HepG2 (cell line): ENCODE measurements at regions not wholly inside any gene's neighbourhood (a gene's known extent, or its start where the extent isn't known, plus 50 kb on each side); places are given as distances from the start of the nearest gene placed in this dataset.

ENCODE experiments used
- ATAC-seq: fragments of 200-7000 bp; cut with Tn5 transposase; 3 replicates; pipeline ENCODE4 v1.9.1; 2020; ENCODE audit warnings: mild to moderate bottlenecking, moderate library complexity
- BruUV-seq: library from RNA; stranded (reverse); fragments of 400-500 nt; replicated peaks from 2 replicates; lab custom pipeline; 2021; lab: Mats Ljungman, UMichigan
- CTCF ChIA-PET: fragments of 300-600 bp; formaldehyde crosslinking; extraction: SDS; loops from one replicate; lab custom pipeline; 2021; ENCODE audit warnings: low total read pairs, inconsistent platforms, low intra/inter-chr PET ratio; lab: Yijun Ruan, JAX
- POLR2A ChIA-PET: fragments of 350-600 bp; sonication (Branson Sonifier 250); formaldehyde crosslinking; loops from one replicate; lab custom pipeline; 2020; ENCODE audit warnings: antibody characterized with exemption, inconsistent platforms; lab: Yijun Ruan, JAX
- DNase-seq: peaks from one replicate; pipeline ENCODE4 v3.0.0-alpha.2; 2015; ENCODE audit warnings: low spot score
- FAIRE-seq: peaks from 3 replicates; lab custom pipeline; 2011; peaks lifted over from hg19 to GRCh38; lab: Jason Lieb, UNC
- H2AFZ ChIP-seq: one replicate; pipeline ENCODE4 v1.6.1; 2011; ENCODE audit warnings: low read length, inconsistent platforms
- H3K27ac ChIP-seq: fragments of 300-600 bp; 3 replicates; pipeline ENCODE4 v1.8.0; 2011; ENCODE audit warnings: mixed run types, mild to moderate bottlenecking, mixed read lengths, low read length, inconsistent platforms; ENCODE audit not compliant: insufficient read depth; ENCODE audit errors: extremely low read length
- H3K27me3 ChIP-seq, 2 experiments: fragments of 200-600 bp in 1 of 2; 2 replicates in 1 of 2; 3 replicates in 1 of 2; pipeline versions ENCODE4 v1.6.0 to v1.8.0; 2011; ENCODE audit warnings: low read length in 2 of 2, mild to moderate bottlenecking in 2 of 2, moderate library complexity in 2 of 2, inconsistent platforms in 1 of 2; ENCODE audit not compliant: insufficient read depth in 2 of 2, control insufficient read depth in 1 of 2
- H3K36me3 ChIP-seq, 2 experiments: fragments of 200-600 bp in 1 of 2; replicated peaks in 1 of 2; 2 replicates in 1 of 2; 3 replicates in 1 of 2; pipeline versions ENCODE4 v1.5.1 to v1.8.0; 2011; ENCODE audit warnings: low read length in 2 of 2, inconsistent platforms in 1 of 2; ENCODE audit not compliant: insufficient read depth in 2 of 2, control insufficient read depth in 1 of 2
- H3K4me1 ChIP-seq: 2 replicates; pipeline ENCODE4 v1.5.1; 2012; ENCODE audit warnings: low read length, inconsistent platforms; ENCODE audit not compliant: insufficient read depth
- H3K4me2 ChIP-seq: 2 replicates; pipeline ENCODE4 v1.6.0; 2011; ENCODE audit warnings: low read depth, low read length, inconsistent platforms
- H3K4me3 ChIP-seq, 3 experiments: fragments of 200-600 bp in 1 of 3; sonication (generic), shearing (Covaris generic) in 1 of 3; replicated peaks in 1 of 3; 2 replicates each; pipeline ENCODE4 v1.5.1; 2011 to 2016; ENCODE audit warnings: low read length in 3 of 3, inconsistent platforms in 2 of 3, low read depth in 2 of 3, mild to moderate bottlenecking in 2 of 3, control low read depth in 1 of 3, mixed read lengths in 1 of 3; ENCODE audit not compliant: insufficient read depth in 1 of 3
- H3K79me2 ChIP-seq: one replicate; pipeline ENCODE4 v1.6.1; 2011; ENCODE audit warnings: low read length, inconsistent platforms; ENCODE audit not compliant: insufficient read depth
- H3K9ac ChIP-seq: 2 replicates; pipeline ENCODE4 v1.6.0; 2011; ENCODE audit warnings: mild to moderate bottlenecking, low read depth, low read length, inconsistent platforms; ENCODE audit not compliant: insufficient read depth
- H3K9me3 ChIP-seq: 2 replicates; pipeline ENCODE4 v1.5.1; 2012; ENCODE audit warnings: mild to moderate bottlenecking, low read length
- H4K20me1 ChIP-seq: 2 replicates; pipeline ENCODE4 v1.6.0; 2011; ENCODE audit warnings: inconsistent platforms, mild to moderate bottlenecking, low read length, moderate library complexity; ENCODE audit not compliant: insufficient read depth
- BCL6 ChIP-seq: IDR thresholded peaks from 2 replicates; pipeline ENCODE4 v1.6.1; 2016; ENCODE audit warnings: missing genetic modification reagents, missing compliant biosample characterization
- GATAD1 ChIP-seq: IDR thresholded peaks from 2 replicates; pipeline ENCODE4 v1.6.1; 2016; ENCODE audit warnings: missing genetic modification reagents, missing compliant biosample characterization
- HINFP ChIP-seq: sonication (generic); formaldehyde crosslinking; IDR thresholded peaks from 2 replicates; pipeline ENCODE4 v1.4.0; 2020; ENCODE audit warnings: low read depth, mild to moderate bottlenecking, missing genetic modification reagents
- KDM4B ChIP-seq: sonication (generic); formaldehyde crosslinking; IDR thresholded peaks from 2 replicates; pipeline ENCODE4 v1.4.0; 2020; ENCODE audit warnings: missing genetic modification reagents
- KLF6 ChIP-seq: IDR thresholded peaks from 2 replicates; pipeline ENCODE4 v1.8.0; 2016; ENCODE audit warnings: missing biosample characterization, missing genetic modification reagents
- NFKBIZ ChIP-seq: IDR thresholded peaks from 2 replicates; pipeline ENCODE4 v1.6.1; 2018; ENCODE audit warnings: missing genetic modification reagents, missing compliant biosample characterization
- NONO ChIP-seq, 2 experiments: fragments of 450-650 bp in 1 of 2; sonication (generic) in 1 of 2; formaldehyde crosslinking in 1 of 2; IDR thresholded peaks in 1 of 2; conservative IDR thresholded peaks in 1 of 2; 2 replicates each; pipeline versions ENCODE4 v1.6.1 to v1.8.0; 2017 to 2022; ENCODE audit warnings: mild to moderate bottlenecking in 1 of 2, missing genetic modification reagents in 1 of 2, moderate library complexity in 1 of 2
- SMARCE1 ChIP-seq: fragments of 450-650 bp; IDR thresholded peaks from 2 replicates; pipeline ENCODE4 v1.6.1; 2017; ENCODE audit warnings: borderline replicate concordance
- TGIF2 ChIP-seq: IDR thresholded peaks from 2 replicates; pipeline ENCODE4 v1.6.1; 2016; ENCODE audit warnings: control low read depth, missing compliant biosample characterization
- ZFP62 ChIP-seq: sonication (generic); formaldehyde crosslinking; IDR thresholded peaks from 2 replicates; pipeline ENCODE4 v1.4.0; 2020; ENCODE audit warnings: missing genetic modification reagents
- ZMYM2 ChIP-seq: sonication (generic); formaldehyde crosslinking; IDR thresholded peaks from 2 replicates; pipeline ENCODE4 v1.8.0; 2022; ENCODE audit warnings: mild to moderate bottlenecking, missing genetic modification reagents
- ZNF101 ChIP-seq: sonication (generic); formaldehyde crosslinking; IDR thresholded peaks from 2 replicates; pipeline ENCODE4 v1.4.0; 2020; ENCODE audit warnings: mild to moderate bottlenecking, low read depth, missing genetic modification reagents, borderline replicate concordance
- ZNF234 ChIP-seq: sonication (generic); formaldehyde crosslinking; conservative IDR thresholded peaks from 2 replicates; pipeline ENCODE4 v1.5.1; 2020; ENCODE audit warnings: mild to moderate bottlenecking, missing genetic modification reagents
- ZNF768 ChIP-seq: sonication (generic); formaldehyde crosslinking; IDR thresholded peaks from 2 replicates; pipeline ENCODE4 v1.4.0; 2020; ENCODE audit warnings: missing genetic modification reagents
- WGBS: methylation state at CpG from one replicate; pipeline ENCODE4 v1.1.6; 2017; ENCODE audit warnings: low lambda C conversion rate; 5-methylcytosine and 5-hydroxymethylcytosine counted together
- in situ Hi-C: cut with HindIII; loops from 2 replicates; pipeline ENCODE4 v1.10.0; 2017; ENCODE audit warnings: low pct_unique_long_range_greater_than_20kb; ENCODE audit not compliant: extremely low pct_ligation_motif_present
- intact Hi-C: fragments of 100-400 bp; cut with micrococcal nuclease; formaldehyde crosslinking; loops from one replicate; pipeline ENCODE4 v1.10.0; 2022; ENCODE audit not compliant: unreplicated experiment
- TF ChIP-seq, protein P1 (sequence below): sonication (generic); formaldehyde crosslinking; IDR thresholded peaks from 2 replicates; pipeline ENCODE4 v1.9.0; 2022; ENCODE audit warnings: missing genetic modification reagents, mild to moderate bottlenecking, borderline replicate concordance
- TF ChIP-seq, protein P2 (sequence below): sonication (generic); formaldehyde crosslinking; IDR thresholded peaks from 2 replicates; pipeline ENCODE4 v1.9.0; 2021; ENCODE audit warnings: missing genetic modification reagents, borderline replicate concordance
- TF ChIP-seq, protein P3 (sequence below): sonication (generic); formaldehyde crosslinking; conservative IDR thresholded peaks from 2 replicates; pipeline ENCODE4 v1.8.0; 2022; ENCODE audit warnings: low read depth, missing genetic modification reagents
- TF ChIP-seq, protein P4 (sequence below): sonication (generic); formaldehyde crosslinking; IDR thresholded peaks from 2 replicates; pipeline ENCODE4 v1.4.0; 2020; ENCODE audit warnings: mild to moderate bottlenecking, missing genetic modification reagents

DNA sequence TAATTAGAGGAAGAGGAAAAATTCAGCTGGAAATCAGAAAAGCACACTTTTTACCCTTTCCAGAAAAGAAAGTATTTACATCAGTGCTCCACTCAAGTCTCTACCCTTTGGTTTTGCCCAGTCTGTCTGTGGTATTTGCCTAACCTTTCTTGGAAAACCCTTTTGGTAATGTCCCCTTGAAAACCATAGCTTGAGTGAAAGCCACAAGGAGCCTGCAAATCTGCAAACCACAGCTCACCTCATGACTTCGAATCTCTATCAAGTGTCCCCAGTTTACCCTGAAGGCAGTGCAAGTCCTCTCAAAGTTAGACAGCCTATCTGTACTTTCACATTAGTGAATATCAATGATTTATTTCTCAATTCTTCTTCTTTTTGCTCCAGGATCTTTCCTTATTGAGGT is 162.1 kb upstream of the TSLP start:
- TF ChIP-seq TGIF2 (CRISPR knock-in tag), result no peak
- TF ChIP-seq, protein P1, sequence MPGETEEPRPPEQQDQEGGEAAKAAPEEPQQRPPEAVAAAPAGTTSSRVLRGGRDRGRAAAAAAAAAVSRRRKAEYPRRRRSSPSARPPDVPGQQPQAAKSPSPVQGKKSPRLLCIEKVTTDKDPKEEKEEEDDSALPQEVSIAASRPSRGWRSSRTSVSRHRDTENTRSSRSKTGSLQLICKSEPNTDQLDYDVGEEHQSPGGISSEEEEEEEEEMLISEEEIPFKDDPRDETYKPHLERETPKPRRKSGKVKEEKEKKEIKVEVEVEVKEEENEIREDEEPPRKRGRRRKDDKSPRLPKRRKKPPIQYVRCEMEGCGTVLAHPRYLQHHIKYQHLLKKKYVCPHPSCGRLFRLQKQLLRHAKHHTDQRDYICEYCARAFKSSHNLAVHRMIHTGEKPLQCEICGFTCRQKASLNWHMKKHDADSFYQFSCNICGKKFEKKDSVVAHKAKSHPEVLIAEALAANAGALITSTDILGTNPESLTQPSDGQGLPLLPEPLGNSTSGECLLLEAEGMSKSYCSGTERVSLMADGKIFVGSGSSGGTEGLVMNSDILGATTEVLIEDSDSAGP (CRISPR knock-in tag), result no peak
- TF ChIP-seq NONO (IDR thresholded peaks at IDR 0.05), result no peak
- no peak for TF ChIP-seq NONO (CRISPR knock-in tag; conservative IDR thresholded peaks at IDR 0.05)
- TF ChIP-seq ZFP62 (CRISPR knock-in tag), result no peak
- TF ChIP-seq ZMYM2, result no peak
- TF ChIP-seq NFKBIZ, result no peak
- TF ChIP-seq ZNF234 (CRISPR knock-in tag), result no peak
- TF ChIP-seq SMARCE1, result no peak
- TF ChIP-seq KLF6 (CRISPR knock-in tag), result no peak
- no peak for TF ChIP-seq KDM4B (CRISPR knock-in tag)
- TF ChIP-seq BCL6, result no peak
- TF ChIP-seq, protein P2, sequence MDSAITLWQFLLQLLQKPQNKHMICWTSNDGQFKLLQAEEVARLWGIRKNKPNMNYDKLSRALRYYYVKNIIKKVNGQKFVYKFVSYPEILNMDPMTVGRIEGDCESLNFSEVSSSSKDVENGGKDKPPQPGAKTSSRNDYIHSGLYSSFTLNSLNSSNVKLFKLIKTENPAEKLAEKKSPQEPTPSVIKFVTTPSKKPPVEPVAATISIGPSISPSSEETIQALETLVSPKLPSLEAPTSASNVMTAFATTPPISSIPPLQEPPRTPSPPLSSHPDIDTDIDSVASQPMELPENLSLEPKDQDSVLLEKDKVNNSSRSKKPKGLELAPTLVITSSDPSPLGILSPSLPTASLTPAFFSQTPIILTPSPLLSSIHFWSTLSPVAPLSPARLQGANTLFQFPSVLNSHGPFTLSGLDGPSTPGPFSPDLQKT (CRISPR knock-in tag), result no peak
- TF ChIP-seq, protein P3, sequence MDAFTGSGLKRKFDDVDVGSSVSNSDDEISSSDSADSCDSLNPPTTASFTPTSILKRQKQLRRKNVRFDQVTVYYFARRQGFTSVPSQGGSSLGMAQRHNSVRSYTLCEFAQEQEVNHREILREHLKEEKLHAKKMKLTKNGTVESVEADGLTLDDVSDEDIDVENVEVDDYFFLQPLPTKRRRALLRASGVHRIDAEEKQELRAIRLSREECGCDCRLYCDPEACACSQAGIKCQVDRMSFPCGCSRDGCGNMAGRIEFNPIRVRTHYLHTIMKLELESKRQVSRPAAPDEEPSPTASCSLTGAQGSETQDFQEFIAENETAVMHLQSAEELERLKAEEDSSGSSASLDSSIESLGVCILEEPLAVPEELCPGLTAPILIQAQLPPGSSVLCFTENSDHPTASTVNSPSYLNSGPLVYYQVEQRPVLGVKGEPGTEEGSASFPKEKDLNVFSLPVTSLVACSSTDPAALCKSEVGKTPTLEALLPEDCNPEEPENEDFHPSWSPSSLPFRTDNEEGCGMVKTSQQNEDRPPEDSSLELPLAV (CRISPR knock-in tag), result no peak
- no peak for TF ChIP-seq ZNF768 (CRISPR knock-in tag)
- no peak for TF ChIP-seq GATAD1
- TF ChIP-seq HINFP (CRISPR knock-in tag), result no peak
- TF ChIP-seq ZNF101 (CRISPR knock-in tag), result no peak
- TF ChIP-seq, protein P4, sequence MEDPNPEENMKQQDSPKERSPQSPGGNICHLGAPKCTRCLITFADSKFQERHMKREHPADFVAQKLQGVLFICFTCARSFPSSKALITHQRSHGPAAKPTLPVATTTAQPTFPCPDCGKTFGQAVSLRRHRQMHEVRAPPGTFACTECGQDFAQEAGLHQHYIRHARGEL (CRISPR knock-in tag), result no peak
- TF ChIP-seq, all 625 proteins: peak for 0
- H3K9me3 ChIP-seq, result no peaks in the 10 kb centered on the region
- no peak for DNase-seq
- no peaks in the 10 kb centered on the region for H4K20me1 ChIP-seq
- ATAC-seq, result no peak
- in situ Hi-C loops, result no loop called here
- no peaks in the 10 kb centered on the region for H3K79me2 ChIP-seq
- intact Hi-C loops, result no loop called here
- no peak overlapping the region for H3K4me3 ChIP-seq
- no peak overlapping the region for H3K27ac ChIP-seq
- ChIA-PET CTCF (no interaction called here), POLR2A (no interaction called here)
- no peaks in the 10 kb centered on the region for H3K4me1 ChIP-seq
- H3K4me2 ChIP-seq, result no peak overlapping the region
- no TSS peak for BruUV-seq
- no peaks in the 10 kb centered on the region for H3K27me3 ChIP-seq
- no peak for FAIRE-seq
- H2AFZ ChIP-seq, result no peak overlapping the region
- WGBS, result 0% methylated on average over 1 of the region's 1 CpG
- no peaks in the 10 kb centered on the region for H3K36me3 ChIP-seq
- no peak overlapping the region for H3K9ac ChIP-seq
